NCI-H748 treated with DMSO at 0.1 percent for 48 hours (cell line): ENCODE measurements at regions not wholly inside any gene's neighbourhood (a gene's known extent, or its start where the extent isn't known, plus 50 kb on each side); places are given as distances from the start of the nearest gene placed in this dataset.

ENCODE experiments used
- DNase-seq: peaks from one replicate; lab custom pipeline; 2025; lab: John Stamatoyannopoulos, UW

GRCh38 chr7:51539840-51540239, 223.2 kb upstream of the COBL start:
- no peak for DNase-seq

- DNase-seq: no peak
These were observed 211.6 kb upstream of the COBL start for GRCh38 chr7:51528172-51528571.

- no peak for DNase-seq
These were observed 205.2 kb upstream of the COBL start for GRCh38 chr7:51521694-51522312.

- no peak for DNase-seq
These were observed 204.4 kb upstream of the COBL start for GRCh38 chr7:51521054-51521453.

GRCh38 chr7:51518646-51519045, 202.0 kb upstream of the COBL start:
- DNase-seq: no peak

GRCh38 chr7:51517187-51517586, 200.6 kb upstream of the COBL start:
- DNase-seq: no peak

GRCh38 chr7:51501620-51502019, 185.0 kb upstream of the COBL start:
- no peak for DNase-seq

- DNase-seq: no peak
These were observed 166.4 kb upstream of the COBL start for GRCh38 chr7:51482976-51483375.

- no peak for DNase-seq
These were observed 164.8 kb upstream of the COBL start for GRCh38 chr7:51481421-51481820.

GRCh38 chr7:51477819-51478218, 161.2 kb upstream of the COBL start:
- no peak for DNase-seq

- DNase-seq: no peak
These were observed 160.7 kb upstream of the COBL start for GRCh38 chr7:51477323-51477722.

- no peak for DNase-seq
These were observed 159.4 kb upstream of the COBL start for GRCh38 chr7:51476026-51476425.

GRCh38 chr7:51472873-51473272, 156.3 kb upstream of the COBL start:
- DNase-seq: no peak

GRCh38 chr7:51471981-51472296, 155.3 kb upstream of the COBL start:
- DNase-seq: no peak

- DNase-seq: peak; percentile 38
These were observed 154.8 kb upstream of the COBL start for GRCh38 chr7:51471210-51471980.

- DNase-seq: no peak
These were observed 150.9 kb upstream of the COBL start for GRCh38 chr7:51467384-51468017.

GRCh38 chr7:51459809-51460208, 143.2 kb upstream of the COBL start:
- no peak for DNase-seq

GRCh38 chr7:51458693-51459092, 142.1 kb upstream of the COBL start:
- no peak for DNase-seq

- no peak for DNase-seq
These were observed 140.5 kb upstream of the COBL start for GRCh38 chr7:51457079-51457478.

- DNase-seq: peak; percentile 47
These were observed 139.9 kb upstream of the COBL start for GRCh38 chr7:51456431-51457060.

- peak; percentile 91 for DNase-seq
These were observed 139.3 kb upstream of the COBL start for GRCh38 chr7:51455948-51456347.

GRCh38 chr7:51455513-51455912, 138.9 kb upstream of the COBL start:
- peak; percentile 52 for DNase-seq

GRCh38 chr7:51455086-51455485, 138.5 kb upstream of the COBL start:
- DNase-seq: peak; percentile 27
